A673 (cell line): ENCODE measurements at regions not wholly inside any gene's neighbourhood (a gene's known extent, or its start where the extent isn't known, plus 50 kb on each side); places are given as distances from the start of the nearest gene placed in this dataset.
A peak's percentile ranks its signal among the peaks of the same experiment; 100 is the strongest.
"Not testable (repeated sequence)": the region's sequence is repeated elsewhere in the genome, so short reads cannot be mapped to it uniquely, and the experiment has no call there.

ENCODE experiments used
- BruUV-seq: library from RNA; stranded (reverse); fragments of 400-500 nt; replicated peaks from 2 replicates; lab custom pipeline; 2021; lab: Mats Ljungman, UMichigan
- CTCF ChIA-PET: fragments of 300-600 bp; sonication (Branson Sonifier 250); formaldehyde crosslinking; loops from one replicate; lab custom pipeline; 2022; ENCODE audit warnings: antibody characterized with exemption; lab: Charles Lee
- POLR2A ChIA-PET: fragments of 300-600 bp; sonication (Branson Sonifier 250); formaldehyde crosslinking; loops from one replicate; lab custom pipeline; 2022; ENCODE audit warnings: antibody characterized with exemption; ENCODE audit not compliant: low non-redundant PET; lab: Charles Lee
- DNase-seq: peaks from one replicate; pipeline ENCODE4 v3.0.0-alpha.2; 2015; ENCODE audit warnings: low spot score
- H3K27ac ChIP-seq: fragments of 200-600 bp; sonication (generic); 2 replicates; pipeline ENCODE4 v1.5.1; 2016; ENCODE audit warnings: mixed run types, low read depth, mild to moderate bottlenecking, mixed read lengths, antibody characterized with exemption, low read length; ENCODE audit not compliant: poor library complexity, severe bottlenecking
- H3K27me3 ChIP-seq: fragments of 200-600 bp; sonication (generic); replicated peaks from 2 replicates; pipeline ENCODE4 v1.6.1; 2017; ENCODE audit warnings: mixed run types, low read depth, mild to moderate bottlenecking, mixed read lengths, antibody characterized with exemption, low read length; ENCODE audit not compliant: insufficient read depth, poor library complexity
- H3K36me3 ChIP-seq: fragments of 200-600 bp; sonication (generic); 2 replicates; pipeline ENCODE4 v1.6.1; 2016; ENCODE audit warnings: mixed run types, mild to moderate bottlenecking, mixed read lengths, antibody characterized with exemption, low read length; ENCODE audit not compliant: insufficient read depth, poor library complexity, severe bottlenecking
- H3K4me1 ChIP-seq: fragments of 200-600 bp; sonication (generic); 2 replicates; pipeline ENCODE4 v1.6.1; 2017; ENCODE audit warnings: mixed run types, mild to moderate bottlenecking, mixed read lengths, antibody characterized with exemption, low read length; ENCODE audit not compliant: insufficient read depth, poor library complexity, severe bottlenecking
- H3K4me3 ChIP-seq: fragments of 200-600 bp; sonication (generic); 2 replicates; pipeline ENCODE4 v1.5.1; 2016; ENCODE audit warnings: low read depth, mixed run types, mild to moderate bottlenecking, mixed read lengths, low read length; ENCODE audit not compliant: poor library complexity, severe bottlenecking
- H3K9me3 ChIP-seq: fragments of 200-600 bp; sonication (generic); 2 replicates; pipeline ENCODE4 v1.6.1; 2016; ENCODE audit warnings: mixed run types, low read depth, mild to moderate bottlenecking, mixed read lengths, antibody characterized with exemption, low read length; ENCODE audit not compliant: poor library complexity, severe bottlenecking
- CTCF ChIP-seq: fragments of 300-800, 200-600 bp; sonication (generic); conservative IDR thresholded peaks from 2 replicates; pipeline ENCODE4 v1.5.1; 2017; ENCODE audit warnings: low read depth, mild to moderate bottlenecking, antibody characterized with exemption, low read length, moderate library complexity, mixed read lengths
- EZH2 ChIP-seq: fragments of 200-600 bp; sonication (generic); IDR thresholded peaks from 2 replicates; pipeline ENCODE4 v1.6.1; 2017; ENCODE audit warnings: borderline replicate concordance, low read depth, mild to moderate bottlenecking, mixed read lengths, antibody characterized with exemption, low read length; ENCODE audit not compliant: poor library complexity, severe bottlenecking
- intact Hi-C: fragments of 100-400 bp; cut with micrococcal nuclease; formaldehyde crosslinking; loops from one replicate; pipeline ENCODE4 v1.10.0; 2022; ENCODE audit not compliant: unreplicated experiment

GRCh38 chr14:70254476-70254961 is 65.8 kb upstream of the SLC8A3 start:
- no peaks in the 10 kb centered on the region for H3K4me1 ChIP-seq
- H3K36me3 ChIP-seq, result no peaks in the 10 kb centered on the region
- intact Hi-C loops, result no loop called here
- no TSS peak for BruUV-seq
- H3K27me3 ChIP-seq, result peaks cover 62% of the 10 kb centered on the region
- H3K27ac ChIP-seq, result no peak overlapping the region
- H3K9me3 ChIP-seq, result no peaks in the 10 kb centered on the region
- peak overlapping the region; percentile 37 for H3K4me3 ChIP-seq
- ChIA-PET CTCF (no interaction called here), POLR2A (no interaction called here)
- TF ChIP-seq EZH2 (peak; percentile 40), CTCF (no peak)
- peak; percentile 29 for DNase-seq

DNA sequence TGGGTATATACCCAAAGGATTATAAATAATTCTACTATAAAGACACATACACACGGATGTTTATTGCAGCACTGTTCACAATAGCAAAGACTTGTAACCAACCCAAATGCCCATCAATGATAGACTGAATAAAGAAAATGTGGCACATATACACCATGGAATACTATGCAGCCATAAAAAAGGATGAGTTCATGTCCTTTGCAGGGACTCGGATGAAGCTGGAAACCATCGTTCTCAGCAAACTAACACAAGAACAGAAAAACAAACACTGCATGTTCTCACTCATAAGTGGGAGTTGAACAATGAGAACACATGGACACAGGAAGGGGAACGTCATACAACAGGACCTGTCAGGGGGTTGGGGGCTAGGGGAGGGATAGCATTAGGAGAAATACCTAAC is 64.8 kb upstream of the SLC8A3 start:
- H3K36me3 ChIP-seq, CTCF ChIA-PET, H3K27ac ChIP-seq, H3K4me1 ChIP-seq, POLR2A ChIA-PET, BruUV-seq, H3K4me3 ChIP-seq, DNase-seq, intact Hi-C loops, H3K9me3 ChIP-seq: not testable (repeated sequence)
- peaks cover 64% of the 10 kb centered on the region for H3K27me3 ChIP-seq

GRCh38 chr14:70245026-70245425 is 56.3 kb upstream of the SLC8A3 start:
- Histone ChIP-seq H3K4me1 (no peaks in the 10 kb centered on the region), H3K27me3 (peaks cover 28% of the 10 kb centered on the region), H3K36me3 (no peaks in the 10 kb centered on the region), H3K27ac (no peak overlapping the region), H3K9me3 (no peaks in the 10 kb centered on the region), H3K4me3 (no peak overlapping the region)
- DNase-seq, result no peak
- BruUV-seq, result no TSS peak
- no peak for TF ChIP-seq CTCF
- TF ChIP-seq EZH2, result no peak
- POLR2A ChIA-PET, result no interaction called here
- CTCF ChIA-PET, result no interaction called here
- intact Hi-C loops, result no loop called here

DNA sequence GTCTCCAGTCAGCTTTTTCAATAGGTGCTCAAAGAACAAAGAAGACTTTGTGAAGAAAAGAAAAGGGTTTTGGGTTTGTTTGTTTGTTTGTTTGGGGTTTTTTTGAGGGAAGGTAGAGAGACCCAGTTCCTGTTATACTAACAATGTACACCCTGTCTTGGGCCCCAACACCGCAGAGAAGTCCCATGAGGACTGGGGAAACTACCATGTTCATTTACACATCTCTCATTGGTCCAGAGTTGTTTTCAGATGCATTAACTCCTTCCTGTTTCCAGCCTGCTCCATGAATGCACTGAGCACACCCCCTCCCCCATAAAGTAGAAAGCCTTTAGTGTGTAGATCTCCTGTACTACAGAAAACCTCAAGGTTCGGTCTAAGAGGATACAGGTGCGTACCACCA is 51.1 kb upstream of the SLC8A3 start:
- no TSS peak for BruUV-seq
- no peak for DNase-seq
- no peaks in the 10 kb centered on the region for H3K9me3 ChIP-seq
- POLR2A ChIA-PET, result no interaction called here
- H3K27ac ChIP-seq, result no peak overlapping the region
- H3K4me1 ChIP-seq, result no peaks in the 10 kb centered on the region
- no peak for TF ChIP-seq CTCF
- TF ChIP-seq EZH2, result no peak
- H3K4me3 ChIP-seq, result no peak overlapping the region
- peaks cover 8% of the 10 kb centered on the region for H3K27me3 ChIP-seq
- intact Hi-C loops, result no loop called here
- H3K36me3 ChIP-seq, result no peaks in the 10 kb centered on the region
- CTCF ChIA-PET, result no interaction called here

DNA sequence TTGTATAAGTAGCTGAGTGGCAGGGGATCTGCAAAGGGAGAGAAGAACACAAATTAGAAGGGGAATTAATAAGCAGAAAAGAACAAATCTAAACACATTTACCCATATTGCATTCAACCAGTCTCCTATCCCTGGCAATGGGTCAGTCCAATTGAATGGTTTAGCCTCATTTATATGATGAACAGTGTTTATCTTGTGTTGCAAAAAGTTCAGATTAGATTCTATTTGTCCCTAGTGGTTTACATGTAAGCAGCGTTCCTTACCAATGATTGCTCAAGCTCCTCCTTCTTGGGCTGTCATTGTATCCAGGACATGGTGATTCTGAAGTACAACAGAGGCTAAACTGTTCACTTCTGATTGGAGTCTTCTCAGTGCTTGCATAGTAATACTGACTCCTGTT is 49.9 kb upstream of the SLC8A3 start:
- H3K36me3 ChIP-seq, CTCF ChIA-PET, H3K27me3 ChIP-seq, H3K4me3 ChIP-seq, H3K4me1 ChIP-seq, BruUV-seq, H3K27ac ChIP-seq, H3K9me3 ChIP-seq, intact Hi-C loops, DNase-seq: not testable (repeated sequence)
- POLR2A ChIA-PET, result interaction anchor here (0.5 kb wide), 1 partner anchor 21 kb away, joined by 12 read pairs; no protein-coding TSS in a partner anchor
